ENCODE measurements at regions not wholly inside any gene's neighbourhood (a gene's known extent, or its start where the extent isn't known, plus 50 kb on each side); places are given as distances from the start of the nearest gene placed in this dataset.
"Not testable (repeated sequence)": the region's sequence is repeated elsewhere in the genome, so short reads cannot be mapped to it uniquely, and the experiment has no call there.

DNA sequence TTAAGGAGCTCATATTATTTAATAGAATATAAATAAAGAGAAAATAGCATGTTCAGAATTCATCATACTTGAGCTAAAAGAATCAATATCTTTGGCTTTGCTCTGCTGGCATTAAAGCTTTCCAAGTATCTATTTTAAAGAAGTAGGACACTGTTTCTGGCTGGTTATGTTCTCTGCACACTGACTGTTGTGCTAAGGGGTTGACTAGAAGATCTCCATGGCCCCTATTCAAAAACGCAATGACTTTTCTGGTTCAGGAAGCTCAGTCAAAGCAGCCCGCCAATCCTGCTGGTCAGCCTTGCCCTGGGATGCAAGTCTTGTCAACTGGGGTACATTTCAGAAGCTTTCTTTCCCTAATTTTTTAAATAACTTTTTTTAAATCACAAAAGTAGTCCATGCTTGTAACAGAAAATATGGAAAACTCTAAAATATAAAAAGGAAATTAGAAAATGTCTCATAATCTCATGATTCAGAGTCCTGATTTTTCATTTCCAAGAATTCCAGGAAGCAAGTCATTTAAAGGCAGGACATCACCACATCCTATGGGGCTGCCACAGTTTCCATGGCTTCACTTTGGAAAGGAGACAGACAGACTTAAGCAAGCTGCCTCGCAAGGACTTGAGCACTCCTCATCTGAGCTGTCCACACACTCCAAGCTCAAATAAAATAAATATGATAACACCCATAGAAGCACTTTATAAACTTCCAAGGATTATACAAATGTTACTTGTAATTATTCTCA, 195.1 kb downstream of the TXNL1 start:
- Histone ChIP-seq H3K27ac (ENCODE audit: low read depth, low read length) (no peak overlapping the region), H3K36me3 (ENCODE audit: insufficient read depth, low read length) (no peaks in the 10 kb centered on the region), H3K4me1 (ENCODE audit: insufficient read depth, low read length) (no peaks in the 10 kb centered on the region), H3K27me3 (ENCODE audit: insufficient read depth, low read length) (no peaks in the 10 kb centered on the region), H3K9me3 (ENCODE audit: control insufficient read depth in 1 of 2, low read length in 2 of 2) (no peaks in the 10 kb centered on the region), H3K4me3 (ENCODE audit: low read length in 2 of 2) (no peak overlapping the region)
- Mint-ChIP-seq H3K4me1 (no peaks in the 10 kb centered on the region), H3K27me3 (peaks cover 0 to 2% of the 10 kb centered on the region in 2 donors), H3K9me3 (peaks cover 0 to 9% (median 3%) of the 10 kb centered on the region in 8 donors), H3K36me3 (no peaks in the 10 kb centered on the region), H3K27ac (no peak overlapping the region), H3K4me3 (no peak overlapping the region)
- CTCF ChIA-PET (ENCODE audit: partially characterized antibody), result interaction anchor here (1.0 kb wide), 1 partner anchor 19 kb away, joined by 3 read pairs; no protein-coding TSS in a partner anchor
- DNase-seq, result no peak
- POLR2A ChIA-PET (ENCODE audit: partially characterized antibody), result no interaction called here
- intact Hi-C loops (cut with micrococcal nuclease), result no loop called here

DNA sequence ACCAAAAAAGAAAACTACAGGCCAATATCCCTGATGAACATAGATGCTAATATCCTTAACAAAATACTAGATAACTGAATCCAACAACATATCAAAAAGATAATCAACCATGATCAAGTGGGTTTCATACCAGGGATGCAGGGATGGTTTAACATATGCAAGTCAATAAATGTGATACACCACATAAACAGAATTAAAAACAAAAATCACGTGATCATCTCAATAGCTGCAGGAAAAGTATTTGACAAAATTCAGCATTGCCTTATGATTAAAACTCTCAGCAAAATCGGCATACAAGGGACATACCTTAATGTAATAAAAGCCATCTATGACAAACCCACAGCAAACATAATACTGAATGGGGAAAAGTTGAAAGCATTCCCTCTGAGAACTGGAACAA, 199.9 kb downstream of the TXNL1 start:
- CTCF ChIA-PET (ENCODE audit: partially characterized antibody); H3K9me3 ChIP-seq (ENCODE audit: control insufficient read depth in 1 of 2, low read length in 2 of 2); H3K4me1 Mint-ChIP-seq; H3K4me3 ChIP-seq (ENCODE audit: low read length in 2 of 2); H3K27me3 Mint-ChIP-seq; H3K36me3 ChIP-seq (ENCODE audit: insufficient read depth, low read length); DNase-seq; H3K4me1 ChIP-seq (ENCODE audit: insufficient read depth, low read length); H3K4me3 Mint-ChIP-seq; H3K27ac ChIP-seq (ENCODE audit: low read depth, low read length); POLR2A ChIA-PET (ENCODE audit: partially characterized antibody); H3K27ac Mint-ChIP-seq; H3K27me3 ChIP-seq (ENCODE audit: insufficient read depth, low read length); intact Hi-C loops (cut with micrococcal nuclease); H3K36me3 Mint-ChIP-seq: not testable (repeated sequence)
- peaks cover 0 to 13% (median 3%) of the 10 kb centered on the region in 8 donors for H3K9me3 Mint-ChIP-seq

DNA sequence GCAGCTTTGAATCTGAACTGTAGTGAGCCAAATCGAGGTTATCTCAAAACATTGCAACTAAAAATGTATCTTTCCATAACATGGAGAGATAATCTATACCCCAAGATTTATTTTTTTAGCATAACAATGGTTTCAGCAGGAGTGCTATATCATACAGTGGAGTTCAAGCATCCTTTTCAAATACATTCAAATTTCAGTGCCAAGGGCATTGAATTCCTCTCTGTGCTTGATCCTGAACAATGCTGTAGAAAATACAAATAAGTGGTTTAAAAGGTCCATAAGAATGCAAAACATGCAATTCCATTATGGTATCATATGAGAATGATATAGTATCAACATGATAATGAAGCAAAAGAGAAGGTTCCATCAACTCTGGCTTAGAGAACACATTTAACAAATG, 201.7 kb downstream of the TXNL1 start:
- peaks cover 0 to 8% (median 4%) of the 10 kb centered on the region in 8 donors for H3K9me3 Mint-ChIP-seq
- H3K36me3 Mint-ChIP-seq, result no peaks in the 10 kb centered on the region
- POLR2A ChIA-PET (ENCODE audit: partially characterized antibody), result no interaction called here
- no peak overlapping the region for H3K27ac Mint-ChIP-seq
- CTCF ChIA-PET (ENCODE audit: partially characterized antibody), result no interaction called here
- no peak overlapping the region for H3K27ac ChIP-seq (ENCODE audit: low read depth, low read length)
- H3K4me1 ChIP-seq (ENCODE audit: insufficient read depth, low read length), result no peaks in the 10 kb centered on the region
- peaks cover 0 to 1% of the 10 kb centered on the region in 2 donors for H3K27me3 Mint-ChIP-seq
- DNase-seq, result no peak
- no peak overlapping the region for H3K4me3 Mint-ChIP-seq
- no peaks in the 10 kb centered on the region for H3K4me1 Mint-ChIP-seq
- H3K27me3 ChIP-seq (ENCODE audit: insufficient read depth, low read length), result no peaks in the 10 kb centered on the region
- H3K36me3 ChIP-seq (ENCODE audit: insufficient read depth, low read length), result no peaks in the 10 kb centered on the region
- no peaks in the 10 kb centered on the region for H3K9me3 ChIP-seq (ENCODE audit: control insufficient read depth in 1 of 2, low read length in 2 of 2)
- intact Hi-C loops (cut with micrococcal nuclease), result no loop called here
- no peak overlapping the region for H3K4me3 ChIP-seq (ENCODE audit: low read length in 2 of 2)

DNA sequence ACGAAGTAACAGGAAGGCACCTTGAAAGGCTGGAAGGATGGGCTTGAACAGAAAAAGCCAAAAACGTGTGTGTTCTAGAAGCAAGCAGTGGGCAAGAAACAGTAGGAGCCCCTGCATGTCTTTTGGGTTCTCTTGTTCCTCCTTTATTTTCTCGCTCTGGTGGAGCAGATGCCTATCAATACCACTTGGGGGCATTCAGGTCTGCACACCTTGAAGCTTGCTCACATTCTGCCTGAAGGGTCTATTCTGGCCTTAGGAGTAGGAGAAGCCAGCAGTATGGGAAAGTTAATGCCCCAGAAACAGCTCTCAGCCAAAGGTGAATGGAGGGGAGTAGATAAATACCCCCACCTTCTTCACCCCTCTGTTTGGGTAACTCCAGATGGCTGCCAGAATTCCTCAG, 204.5 kb downstream of the TXNL1 start:
- Mint-ChIP-seq H3K27ac (no peak overlapping the region), H3K4me1 (no peaks in the 10 kb centered on the region), H3K36me3 (no peaks in the 10 kb centered on the region), H3K27me3 (peaks cover 0 to 1% of the 10 kb centered on the region in 2 donors), H3K4me3 (no peak overlapping the region), H3K9me3 (peaks cover 0 to 4% (median 2%) of the 10 kb centered on the region in 8 donors)
- no peak overlapping the region for H3K27ac ChIP-seq (ENCODE audit: low read depth, low read length)
- DNase-seq, result no peak
- no peaks in the 10 kb centered on the region for H3K4me1 ChIP-seq (ENCODE audit: insufficient read depth, low read length)
- intact Hi-C loops (cut with micrococcal nuclease), result no loop called here
- H3K9me3 ChIP-seq (ENCODE audit: control insufficient read depth in 1 of 2, low read length in 2 of 2), result no peaks in the 10 kb centered on the region
- no peak overlapping the region for H3K4me3 ChIP-seq (ENCODE audit: low read length in 2 of 2)
- ChIA-PET POLR2A (ENCODE audit: partially characterized antibody) (no interaction called here), CTCF (ENCODE audit: partially characterized antibody) (no interaction called here)
- no peaks in the 10 kb centered on the region for H3K36me3 ChIP-seq (ENCODE audit: insufficient read depth, low read length)
- H3K27me3 ChIP-seq (ENCODE audit: insufficient read depth, low read length), result no peaks in the 10 kb centered on the region

DNA sequence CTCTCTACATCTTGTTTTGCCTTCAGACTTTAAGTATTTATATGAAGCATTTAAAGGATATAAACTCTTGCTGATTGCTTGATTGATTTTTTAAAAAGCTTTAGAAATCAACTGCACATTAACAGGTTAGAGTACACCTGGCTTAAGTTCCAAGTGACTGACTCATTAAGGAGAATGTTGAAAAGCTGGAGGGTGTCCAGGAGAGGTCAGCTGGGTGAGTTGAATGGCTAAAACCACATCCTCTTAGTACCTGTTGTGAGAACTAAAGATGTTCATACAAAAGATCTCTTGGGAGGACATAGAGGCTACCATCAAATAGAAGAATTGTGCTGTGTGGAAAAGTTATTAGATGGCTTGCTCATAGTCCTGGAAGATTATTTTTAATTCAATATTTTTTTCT, 206.8 kb downstream of the TXNL1 start:
- Histone ChIP-seq H3K9me3 (ENCODE audit: control insufficient read depth in 1 of 2, low read length in 2 of 2) (no peaks in the 10 kb centered on the region), H3K27me3 (ENCODE audit: insufficient read depth, low read length) (no peaks in the 10 kb centered on the region), H3K27ac (ENCODE audit: low read depth, low read length) (no peak overlapping the region), H3K36me3 (ENCODE audit: insufficient read depth, low read length) (no peaks in the 10 kb centered on the region), H3K4me3 (ENCODE audit: low read length in 2 of 2) (no peak overlapping the region), H3K4me1 (ENCODE audit: insufficient read depth, low read length) (no peaks in the 10 kb centered on the region)
- H3K4me1 Mint-ChIP-seq, result no peaks in the 10 kb centered on the region
- ChIA-PET POLR2A (ENCODE audit: partially characterized antibody) (no interaction called here), CTCF (ENCODE audit: partially characterized antibody) (no interaction called here)
- DNase-seq, result no peak
- no peaks in the 10 kb centered on the region for H3K27me3 Mint-ChIP-seq
- H3K36me3 Mint-ChIP-seq, result no peaks in the 10 kb centered on the region
- H3K9me3 Mint-ChIP-seq, result peaks cover 0 to 20% (median 10%) of the 10 kb centered on the region in 8 donors
- no peak overlapping the region for H3K4me3 Mint-ChIP-seq
- H3K27ac Mint-ChIP-seq, result no peak overlapping the region
- intact Hi-C loops (cut with micrococcal nuclease), result no loop called here

DNA sequence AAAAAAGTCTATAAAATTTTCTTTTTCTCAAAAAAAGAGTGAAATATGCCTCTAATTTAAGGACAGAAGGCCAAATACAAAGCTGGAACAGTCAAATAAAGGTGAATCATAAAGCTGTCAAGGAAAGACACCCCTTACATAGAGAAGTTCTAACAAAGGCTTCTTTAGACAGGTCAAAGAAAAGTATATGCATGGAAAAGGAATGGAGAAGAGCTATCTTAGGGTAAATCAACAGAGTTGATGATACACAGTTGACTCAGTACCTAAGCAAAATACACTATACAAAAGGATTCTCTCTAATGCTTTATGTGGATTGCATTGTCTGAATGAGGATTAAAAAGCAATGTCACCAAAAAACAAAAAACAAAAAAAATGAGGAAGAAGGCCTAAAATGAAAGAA, 214.8 kb downstream of the TXNL1 start:
- Mint-ChIP-seq H3K4me3 (no peak overlapping the region), H3K4me1 (no peaks in the 10 kb centered on the region), H3K36me3 (no peaks in the 10 kb centered on the region), H3K27ac (no peak overlapping the region), H3K9me3 (peaks cover 0 to 18% (median 8%) of the 10 kb centered on the region in 8 donors), H3K27me3 (no peaks in the 10 kb centered on the region)
- Histone ChIP-seq H3K27ac (ENCODE audit: low read depth, low read length) (no peak overlapping the region), H3K36me3 (ENCODE audit: insufficient read depth, low read length) (no peaks in the 10 kb centered on the region), H3K4me3 (ENCODE audit: low read length in 2 of 2) (no peak overlapping the region), H3K27me3 (ENCODE audit: insufficient read depth, low read length) (no peaks in the 10 kb centered on the region), H3K4me1 (ENCODE audit: insufficient read depth, low read length) (no peaks in the 10 kb centered on the region), H3K9me3 (ENCODE audit: control insufficient read depth in 1 of 2, low read length in 2 of 2) (no peaks in the 10 kb centered on the region)
- intact Hi-C loops (cut with micrococcal nuclease), result no loop called here
- DNase-seq, result no peak
- ChIA-PET CTCF (ENCODE audit: partially characterized antibody) (no interaction called here), POLR2A (ENCODE audit: partially characterized antibody) (no interaction called here)

DNA sequence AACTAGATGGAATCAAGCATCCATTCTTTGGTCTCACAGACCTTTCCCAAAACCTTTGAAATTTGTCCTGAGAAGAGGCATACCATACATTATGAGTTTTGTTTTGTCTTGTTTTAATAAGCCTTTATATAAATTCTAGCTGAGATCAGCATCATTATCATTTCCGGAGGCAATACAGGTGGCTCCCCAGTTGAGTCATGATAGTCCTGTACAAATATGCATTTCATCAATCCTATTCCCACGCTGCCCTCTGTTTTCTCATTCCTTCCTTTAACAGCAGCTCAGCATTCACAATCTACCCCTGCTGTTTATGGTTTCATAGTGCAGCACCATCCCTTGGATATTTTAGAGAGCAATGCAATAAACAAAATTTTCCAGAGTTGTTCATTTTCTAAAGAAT, 216.7 kb downstream of the TXNL1 start:
- H3K27ac Mint-ChIP-seq, result no peak overlapping the region
- H3K4me1 Mint-ChIP-seq, result no peaks in the 10 kb centered on the region
- Histone ChIP-seq H3K4me1 (ENCODE audit: insufficient read depth, low read length) (no peaks in the 10 kb centered on the region), H3K27ac (ENCODE audit: low read depth, low read length) (no peak overlapping the region), H3K4me3 (ENCODE audit: low read length in 2 of 2) (no peak overlapping the region), H3K9me3 (ENCODE audit: control insufficient read depth in 1 of 2, low read length in 2 of 2) (no peaks in the 10 kb centered on the region), H3K27me3 (ENCODE audit: insufficient read depth, low read length) (no peaks in the 10 kb centered on the region), H3K36me3 (ENCODE audit: insufficient read depth, low read length) (no peaks in the 10 kb centered on the region)
- H3K27me3 Mint-ChIP-seq, result no peaks in the 10 kb centered on the region
- peaks cover 0 to 9% (median 3%) of the 10 kb centered on the region in 8 donors for H3K9me3 Mint-ChIP-seq
- intact Hi-C loops (cut with micrococcal nuclease), result no loop called here
- H3K36me3 Mint-ChIP-seq, result no peaks in the 10 kb centered on the region
- ChIA-PET POLR2A (ENCODE audit: partially characterized antibody) (no interaction called here), CTCF (ENCODE audit: partially characterized antibody) (no interaction called here)
- no peak for DNase-seq
- H3K4me3 Mint-ChIP-seq, result no peak overlapping the region

DNA sequence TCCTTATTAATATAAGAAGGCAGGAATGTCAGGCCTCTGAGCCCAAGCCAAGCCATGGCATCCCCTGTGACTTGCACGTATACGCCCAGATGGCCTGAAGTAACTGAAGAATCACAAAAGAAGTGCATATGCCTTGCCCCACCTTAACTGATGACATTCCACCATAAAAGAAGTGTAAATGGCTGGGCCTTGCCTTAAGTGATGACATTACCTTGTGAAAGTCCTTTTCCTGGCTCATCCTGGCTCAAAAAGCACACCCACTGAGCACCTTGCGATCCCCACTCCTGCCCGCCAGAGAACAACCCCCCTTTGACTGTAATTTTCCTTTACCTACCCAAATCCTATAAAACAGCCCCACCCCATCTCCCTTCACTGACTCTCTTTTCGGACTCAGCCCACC, 217.5 kb downstream of the TXNL1 start:
- H3K4me1 Mint-ChIP-seq; H3K27ac ChIP-seq (ENCODE audit: low read depth, low read length); intact Hi-C loops (cut with micrococcal nuclease); POLR2A ChIA-PET (ENCODE audit: partially characterized antibody); H3K36me3 ChIP-seq (ENCODE audit: insufficient read depth, low read length); CTCF ChIA-PET (ENCODE audit: partially characterized antibody); H3K27me3 ChIP-seq (ENCODE audit: insufficient read depth, low read length); H3K36me3 Mint-ChIP-seq; H3K9me3 ChIP-seq (ENCODE audit: control insufficient read depth in 1 of 2, low read length in 2 of 2); H3K27me3 Mint-ChIP-seq; DNase-seq; H3K4me1 ChIP-seq (ENCODE audit: insufficient read depth, low read length); H3K4me3 Mint-ChIP-seq; H3K4me3 ChIP-seq (ENCODE audit: low read length in 2 of 2): not testable (repeated sequence)
- H3K27ac Mint-ChIP-seq, result peak overlapping the region in 1 of 7 donors; percentile 10
- peaks cover 0 to 10% (median 5%) of the 10 kb centered on the region in 8 donors for H3K9me3 Mint-ChIP-seq
